ENCODE measurements at regions not wholly inside any gene's neighbourhood (a gene's known extent, or its start where the extent isn't known, plus 50 kb on each side); places are given as distances from the start of the nearest gene placed in this dataset.

- 87 to 100% methylated on average over 2 to 6 of the region's 6 CpGs for whole genome bisulfite sequencing, 2 experiments (ENCODE audit: insufficient coverage in 1 of 2, insufficient read length in 1 of 2)
- no peaks in the 10 kb centered on the region for H3K36me3 ChIP-seq (ENCODE audit: control insufficient read depth, insufficient read depth, low read length)
- Mint-ChIP-seq H3K9me3 (peaks cover 6% of the 10 kb centered on the region), H3K27ac (no peak overlapping the region), H3K36me3 (ENCODE audit: low read depth) (no peaks in the 10 kb centered on the region), H3K4me1 (no peaks in the 10 kb centered on the region), H3K4me3 (no peak overlapping the region), H3K27me3 (ENCODE audit: insufficient read depth) (no peaks in the 10 kb centered on the region)
- no peak overlapping the region for H3K9ac ChIP-seq (ENCODE audit: extremely low read depth, low read length, poor library complexity, severe bottlenecking)
- H3K4me3 ChIP-seq (ENCODE audit: low read length), result no peak overlapping the region
- DNase-seq, result no peak
- H3K4me1 ChIP-seq (ENCODE audit: control insufficient read depth, insufficient read depth, low read length), result no peaks in the 10 kb centered on the region
- no peak for TF ChIP-seq CTCF (conservative IDR thresholded peaks at IDR 0.05)
- H3K9me3 ChIP-seq (ENCODE audit: control insufficient read depth, low read length), result no peaks in the 10 kb centered on the region
- H3K27me3 ChIP-seq (ENCODE audit: control insufficient read depth, insufficient read depth, low read length, poor library complexity, severe bottlenecking), result no peaks in the 10 kb centered on the region
- no peak overlapping the region for H3K27ac ChIP-seq (ENCODE audit: low read depth, low read length)
Measured at GRCh38 chr4:38581426-38582106, 82.4 kb upstream of the KLF3 start.

- TF ChIP-seq CTCF (conservative IDR thresholded peaks at IDR 0.05), result no peak
- no peaks in the 10 kb centered on the region for H3K4me1 ChIP-seq (ENCODE audit: control insufficient read depth, insufficient read depth, low read length)
- H3K4me3 ChIP-seq (ENCODE audit: low read length), result no peak overlapping the region
- H3K9ac ChIP-seq (ENCODE audit: extremely low read depth, low read length, poor library complexity, severe bottlenecking), result no peak overlapping the region
- no peaks in the 10 kb centered on the region for H3K9me3 ChIP-seq (ENCODE audit: control insufficient read depth, low read length)
- H3K27ac ChIP-seq (ENCODE audit: low read depth, low read length), result no peak overlapping the region
- Mint-ChIP-seq H3K36me3 (ENCODE audit: low read depth) (no peaks in the 10 kb centered on the region), H3K4me1 (no peaks in the 10 kb centered on the region), H3K9me3 (peaks cover 6% of the 10 kb centered on the region), H3K4me3 (no peak overlapping the region), H3K27ac (no peak overlapping the region), H3K27me3 (ENCODE audit: insufficient read depth) (no peaks in the 10 kb centered on the region)
- WGBS, 2 experiments (ENCODE audit: insufficient coverage in 1 of 2, insufficient read length in 1 of 2), result 79% methylated on average over 1 of the region's 1 CpG; no CpG with 5 or more reads in 1 of the 2 experiments
- DNase-seq, result no peak
- H3K27me3 ChIP-seq (ENCODE audit: control insufficient read depth, insufficient read depth, low read length, poor library complexity, severe bottlenecking), result no peaks in the 10 kb centered on the region
- no peaks in the 10 kb centered on the region for H3K36me3 ChIP-seq (ENCODE audit: control insufficient read depth, insufficient read depth, low read length)
Measured at GRCh38 chr4:38582445-38582844, 81.6 kb upstream of the KLF3 start.

GRCh38 chr4:38582889-38583470, 81.0 kb upstream of the KLF3 start:
- Mint-ChIP-seq H3K27me3 (ENCODE audit: insufficient read depth) (no peaks in the 10 kb centered on the region), H3K4me1 (no peaks in the 10 kb centered on the region), H3K27ac (no peak overlapping the region), H3K4me3 (no peak overlapping the region), H3K36me3 (ENCODE audit: low read depth) (no peaks in the 10 kb centered on the region), H3K9me3 (peaks cover 6% of the 10 kb centered on the region)
- no peak for TF ChIP-seq CTCF (conservative IDR thresholded peaks at IDR 0.05)
- Histone ChIP-seq H3K27ac (ENCODE audit: low read depth, low read length) (no peak overlapping the region), H3K27me3 (ENCODE audit: control insufficient read depth, insufficient read depth, low read length, poor library complexity, severe bottlenecking) (no peaks in the 10 kb centered on the region), H3K9ac (ENCODE audit: extremely low read depth, low read length, poor library complexity, severe bottlenecking) (no peak overlapping the region), H3K36me3 (ENCODE audit: control insufficient read depth, insufficient read depth, low read length) (no peaks in the 10 kb centered on the region), H3K4me3 (ENCODE audit: low read length) (no peak overlapping the region), H3K9me3 (ENCODE audit: control insufficient read depth, low read length) (no peaks in the 10 kb centered on the region), H3K4me1 (ENCODE audit: control insufficient read depth, insufficient read depth, low read length) (no peaks in the 10 kb centered on the region)
- DNase-seq, result no peak
- 95 to 100% methylated on average over 2 to 3 of the region's 3 CpGs for WGBS, 2 experiments (ENCODE audit: insufficient coverage in 1 of 2, insufficient read length in 1 of 2)

Measured in endodermal cell (in vitro differentiated cells).